ENCODE measurements at regions not wholly inside any gene's neighbourhood (a gene's known extent, or its start where the extent isn't known, plus 50 kb on each side); places are given as distances from the start of the nearest gene placed in this dataset.

GRCh38 chr2:177127821-177128220 lies 84.8 kb upstream of the HNRNPA3 start:
- POLR2A ChIA-PET, result no interaction called here
- CTCF ChIA-PET, result no interaction called here

- ChIA-PET POLR2A (no interaction called here), CTCF (no interaction called here)
These were observed 83.0 kb upstream of the HNRNPA3 start for GRCh38 chr2:177129610-177130009.

- POLR2A ChIA-PET, result interaction anchor here (0.6 kb wide), 1 partner anchor 30 kb away, joined by 6 read pairs; no protein-coding TSS in a partner anchor
- CTCF ChIA-PET, result no interaction called here
These were observed 80.7 kb upstream of the HNRNPA3 start for GRCh38 chr2:177131858-177132257.

- CTCF ChIA-PET, result interaction anchor here (4.7 kb wide), 1 partner anchor 10 kb away, joined by 21 read pairs; no protein-coding TSS in a partner anchor
These were observed 73.8 kb upstream of the HNRNPA3 start for GRCh38 chr2:177138823-177139222.

GRCh38 chr2:177141866-177142265 lies 70.7 kb upstream of the HNRNPA3 start:
- ChIA-PET POLR2A (no interaction called here), CTCF (no interaction called here)

More at GRCh38 chr2:177138823-177139222, 73.8 kb upstream of the HNRNPA3 start:
- POLR2A ChIA-PET, result no interaction called here

GRCh38 chr2:177143444-177143843 lies 69.2 kb upstream of the HNRNPA3 start:
- ChIA-PET CTCF (interaction anchor here (0.5 kb wide), 1 partner anchor 547 kb away, joined by 3 read pairs; no protein-coding TSS in a partner anchor), POLR2A (no interaction called here)

GRCh38 chr2:177147093-177147694 lies 65.4 kb upstream of the HNRNPA3 start:
- ChIA-PET CTCF (interaction anchor here (1.1 to 2.6 kb wide), 9 partner anchors 10 to 1020 kb away, joined by 3 to 18 read pairs (median 6); no protein-coding TSS in a partner anchor), POLR2A (no interaction called here)

GRCh38 chr2:177147834-177148445 lies 64.7 kb upstream of the HNRNPA3 start:
- CTCF ChIA-PET, result interaction anchor here (0.6 to 2.6 kb wide), 19 partner anchors 9 to 1021 kb away, joined by 3 to 21 read pairs (median 4); no protein-coding TSS in a partner anchor
- POLR2A ChIA-PET, result no interaction called here

- ChIA-PET CTCF (interaction anchor here (0.6 to 2.6 kb wide), 26 partner anchors 9 to 1022 kb away, joined by 3 to 21 read pairs (median 4); no protein-coding TSS in a partner anchor), POLR2A (no interaction called here)
These were observed 64.0 kb upstream of the HNRNPA3 start for GRCh38 chr2:177148477-177149154.

- CTCF ChIA-PET, result interaction anchor here (0.6 to 2.6 kb wide), 19 partner anchors 8 to 1016 kb away, joined by 3 to 21 read pairs (median 4); no protein-coding TSS in a partner anchor
- POLR2A ChIA-PET, result no interaction called here
These were observed 63.5 kb upstream of the HNRNPA3 start for GRCh38 chr2:177149155-177149503.

GRCh38 chr2:177153805-177154204 lies 58.8 kb upstream of the HNRNPA3 start:
- CTCF ChIA-PET, result no interaction called here
- POLR2A ChIA-PET, result no interaction called here

- ChIA-PET POLR2A (no interaction called here), CTCF (interaction anchor here (0.6 kb wide), 1 partner anchor 410 kb away, joined by 5 read pairs; no protein-coding TSS in a partner anchor)
These were observed 57.8 kb upstream of the HNRNPA3 start for GRCh38 chr2:177154809-177155208.

- ChIA-PET CTCF (interaction anchor here (0.5 to 1.0 kb wide), 3 partner anchors 9 to 241 kb away, joined by 3 to 4 read pairs (median 3); no protein-coding TSS in a partner anchor), POLR2A (no interaction called here)
These were observed 57.0 kb upstream of the HNRNPA3 start for GRCh38 chr2:177155631-177156030.

GRCh38 chr2:177161741-177162460 lies 50.7 kb upstream of the HNRNPA3 start:
- ChIA-PET CTCF (interaction anchor here (0.5 to 1.4 kb wide), 6 partner anchors 13 to 1035 kb away, joined by 3 to 6 read pairs (median 4); no protein-coding TSS in a partner anchor), POLR2A (no interaction called here)

Measured in activated CD8-positive, alpha-beta memory T cell treated with anti-CD3 and anti-CD28 coated beads for 36 hours (primary cell).